Caco-2 (cell line): ENCODE measurements at regions not wholly inside any gene's neighbourhood (a gene's known extent, or its start where the extent isn't known, plus 50 kb on each side); places are given as distances from the start of the nearest gene placed in this dataset.

Experiments
- BruUV-seq: library from RNA; stranded (reverse); fragments of 400-500 nt; replicated peaks from 2 replicates; lab custom pipeline; 2021; lab: Mats Ljungman, UMichigan
- CTCF ChIA-PET: fragments of 300-600 bp; sonication (Branson Sonifier 250); formaldehyde crosslinking; loops from one replicate; lab custom pipeline; 2022; ENCODE audit warnings: antibody characterized with exemption; lab: Charles Lee
- POLR2A ChIA-PET: fragments of 300-600 bp; sonication (Branson Sonifier 250); formaldehyde crosslinking; loops from one replicate; lab custom pipeline; 2022; ENCODE audit warnings: antibody characterized with exemption; lab: Charles Lee
- DNase-seq, 2 experiments: peaks; one replicate each; pipeline versions ENCODE4 v3.0.0 to v3.0.0-alpha.2; 2020 to 2022
- H3K27me3 ChIP-seq: replicated peaks from 2 replicates; pipeline ENCODE4 v1.6.0; 2011; ENCODE audit warnings: low read length; ENCODE audit not compliant: control insufficient read depth, insufficient read depth
- H3K36me3 ChIP-seq: 2 replicates; pipeline ENCODE4 v1.5.1; 2011; ENCODE audit warnings: low read length; ENCODE audit not compliant: control insufficient read depth, insufficient read depth
- H3K4me1 ChIP-seq: fragments of 250-450 bp; sonication (Bioruptor Pico); 2 replicates; pipeline ENCODE4 v1.5.1; 2020; ENCODE audit warnings: mild to moderate bottlenecking
- H3K4me3 ChIP-seq: 2 replicates; pipeline ENCODE4 v1.5.1; 2011; ENCODE audit warnings: low read depth, mild to moderate bottlenecking, control low read depth, low read length
- H3K9me3 ChIP-seq: fragments of 250-450 bp; sonication (Bioruptor Pico); 2 replicates; pipeline ENCODE4 v1.5.1; 2020; ENCODE audit warnings: mild to moderate bottlenecking, moderate library complexity
- H3K27ac Mint-ChIP-seq: one replicate; pipeline ENCODE4 v1.8.0; 2022; ENCODE audit warnings: mixed read lengths; ENCODE audit not compliant: unreplicated experiment
- H3K27me3 Mint-ChIP-seq: one replicate; pipeline ENCODE4 v1.8.0; 2022; ENCODE audit warnings: mixed read lengths; ENCODE audit not compliant: insufficient read depth, unreplicated experiment
- H3K36me3 Mint-ChIP-seq: one replicate; pipeline ENCODE4 v1.8.0; 2022; ENCODE audit warnings: mild to moderate bottlenecking, mixed read lengths; ENCODE audit not compliant: insufficient read depth, unreplicated experiment
- H3K4me1 Mint-ChIP-seq: one replicate; pipeline ENCODE4 v1.8.0; 2022; ENCODE audit warnings: low read depth, mixed read lengths; ENCODE audit not compliant: unreplicated experiment
- H3K4me3 Mint-ChIP-seq: one replicate; pipeline ENCODE4 v1.8.0; 2022; ENCODE audit warnings: mild to moderate bottlenecking, moderate library complexity, mixed read lengths; ENCODE audit not compliant: unreplicated experiment
- H3K9me3 Mint-ChIP-seq: one replicate; pipeline ENCODE4 v1.8.0; 2022; ENCODE audit warnings: mixed read lengths; ENCODE audit not compliant: unreplicated experiment
- intact Hi-C: fragments of 100-400 bp; cut with micrococcal nuclease; formaldehyde crosslinking; loops from one replicate; pipeline ENCODE4 v1.10.0; 2022; ENCODE audit not compliant: unreplicated experiment
- TF ChIP-seq, protein P1 (sequence below), 2 experiments: fragments of 200-600 bp in 1 of 2; IDR thresholded peaks; 1 replicate in 1 of 2; 2 replicates in 1 of 2; pipeline versions ENCODE4 v1.5.1 to v1.8.0; 2011 to 2022; ENCODE audit warnings: antibody characterized with exemption in 1 of 2, control low read depth in 1 of 2, inconsistent platforms in 1 of 2, low read depth in 1 of 2, low read length in 1 of 2, mild to moderate bottlenecking in 1 of 2, moderate library complexity in 1 of 2; ENCODE audit not compliant: insufficient read depth in 1 of 2, severe bottlenecking in 1 of 2, unreplicated experiment in 1 of 2

DNA sequence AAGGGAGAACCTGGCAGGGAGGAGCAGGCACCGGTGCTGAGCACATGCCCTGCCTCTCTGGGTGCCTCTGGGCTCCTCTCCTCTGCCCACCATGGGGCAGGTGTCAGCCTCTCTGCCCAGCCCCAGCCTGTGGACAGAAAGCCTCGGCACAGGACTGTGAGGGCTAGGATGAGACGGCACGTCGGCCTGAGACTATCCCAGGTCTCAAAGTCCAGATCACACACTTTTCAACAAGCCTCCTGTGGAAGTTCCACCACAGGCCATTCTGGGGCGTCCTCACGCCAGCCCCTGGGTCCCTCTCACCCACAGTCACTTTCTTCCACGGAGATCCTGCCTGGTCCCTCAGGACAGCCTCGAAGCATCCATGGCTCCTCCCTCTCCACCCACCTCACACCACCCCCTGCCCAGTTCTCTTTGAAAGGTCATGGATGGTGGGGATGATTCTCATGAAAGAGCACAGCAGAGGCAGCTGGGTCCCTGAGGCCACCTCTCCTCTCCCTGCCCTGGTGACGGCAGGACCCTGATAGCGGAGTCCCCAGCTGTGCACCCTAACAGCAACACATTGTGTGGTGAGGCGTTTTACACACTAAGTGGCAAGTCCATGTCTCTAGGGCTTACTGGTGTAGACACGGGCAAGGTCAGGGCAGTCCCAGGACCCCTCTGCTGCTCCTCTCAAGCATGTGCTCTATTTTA, 569.4 kb upstream of the SALL3 start:
- Mint-ChIP-seq H3K27ac (no peak overlapping the region), H3K27me3 (peaks cover 7% of the 10 kb centered on the region), H3K9me3 (no peaks in the 10 kb centered on the region), H3K4me3 (no peak overlapping the region), H3K36me3 (no peaks in the 10 kb centered on the region), H3K4me1 (no peaks in the 10 kb centered on the region)
- Histone ChIP-seq H3K9me3 (no peaks in the 10 kb centered on the region), H3K4me3 (no peak overlapping the region), H3K27me3 (no peaks in the 10 kb centered on the region), H3K4me1 (no peaks in the 10 kb centered on the region), H3K36me3 (no peaks in the 10 kb centered on the region)
- TF ChIP-seq, protein P1, sequence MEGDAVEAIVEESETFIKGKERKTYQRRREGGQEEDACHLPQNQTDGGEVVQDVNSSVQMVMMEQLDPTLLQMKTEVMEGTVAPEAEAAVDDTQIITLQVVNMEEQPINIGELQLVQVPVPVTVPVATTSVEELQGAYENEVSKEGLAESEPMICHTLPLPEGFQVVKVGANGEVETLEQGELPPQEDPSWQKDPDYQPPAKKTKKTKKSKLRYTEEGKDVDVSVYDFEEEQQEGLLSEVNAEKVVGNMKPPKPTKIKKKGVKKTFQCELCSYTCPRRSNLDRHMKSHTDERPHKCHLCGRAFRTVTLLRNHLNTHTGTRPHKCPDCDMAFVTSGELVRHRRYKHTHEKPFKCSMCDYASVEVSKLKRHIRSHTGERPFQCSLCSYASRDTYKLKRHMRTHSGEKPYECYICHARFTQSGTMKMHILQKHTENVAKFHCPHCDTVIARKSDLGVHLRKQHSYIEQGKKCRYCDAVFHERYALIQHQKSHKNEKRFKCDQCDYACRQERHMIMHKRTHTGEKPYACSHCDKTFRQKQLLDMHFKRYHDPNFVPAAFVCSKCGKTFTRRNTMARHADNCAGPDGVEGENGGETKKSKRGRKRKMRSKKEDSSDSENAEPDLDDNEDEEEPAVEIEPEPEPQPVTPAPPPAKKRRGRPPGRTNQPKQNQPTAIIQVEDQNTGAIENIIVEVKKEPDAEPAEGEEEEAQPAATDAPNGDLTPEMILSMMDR (IDR thresholded peaks at IDR 0.05; ENCODE audit: insufficient read depth in 1 of 2, low read depth in 1 of 2, low read length in 1 of 2, severe bottlenecking in 1 of 2, unreplicated experiment in 1 of 2), result no peak
- no TSS peak for BruUV-seq
- DNase-seq, result no peak
- intact Hi-C loops, result no loop called here
- ChIA-PET POLR2A (no interaction called here), CTCF (no interaction called here)

DNA sequence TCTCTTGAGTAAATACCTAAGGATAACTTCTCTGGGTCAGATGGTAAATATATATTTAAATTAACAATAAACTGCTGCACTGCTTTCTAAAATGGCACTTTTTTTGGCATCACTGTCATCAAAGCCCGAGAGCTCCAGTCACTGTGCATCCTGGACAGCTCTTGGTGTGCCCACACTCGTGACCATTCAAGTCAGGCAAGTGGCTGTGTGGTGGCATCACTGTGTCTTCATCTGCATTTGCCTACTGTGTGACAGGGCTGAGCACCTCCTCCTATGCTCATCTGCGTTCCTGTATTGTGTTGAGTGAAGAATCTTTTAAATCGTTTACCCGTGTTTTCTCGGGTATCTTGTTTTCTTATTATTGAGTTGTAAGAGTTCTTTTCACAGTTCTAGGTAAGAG, 568.1 kb upstream of the SALL3 start:
- H3K4me3 Mint-ChIP-seq, result no peak overlapping the region
- H3K9me3 Mint-ChIP-seq, result no peaks in the 10 kb centered on the region
- no peak for DNase-seq
- H3K4me1 Mint-ChIP-seq, result no peaks in the 10 kb centered on the region
- no TSS peak for BruUV-seq
- Histone ChIP-seq H3K27me3 (no peaks in the 10 kb centered on the region), H3K9me3 (no peaks in the 10 kb centered on the region), H3K36me3 (no peaks in the 10 kb centered on the region), H3K4me3 (no peak overlapping the region), H3K4me1 (no peaks in the 10 kb centered on the region)
- peaks cover 6% of the 10 kb centered on the region for H3K27me3 Mint-ChIP-seq
- TF ChIP-seq, protein P1 (IDR thresholded peaks at IDR 0.05; ENCODE audit: insufficient read depth in 1 of 2, low read depth in 1 of 2, low read length in 1 of 2, severe bottlenecking in 1 of 2, unreplicated experiment in 1 of 2), result no peak
- intact Hi-C loops, result no loop called here
- CTCF ChIA-PET, result no interaction called here
- H3K27ac Mint-ChIP-seq, result no peak overlapping the region
- POLR2A ChIA-PET, result no interaction called here
- H3K36me3 Mint-ChIP-seq, result no peaks in the 10 kb centered on the region

DNA sequence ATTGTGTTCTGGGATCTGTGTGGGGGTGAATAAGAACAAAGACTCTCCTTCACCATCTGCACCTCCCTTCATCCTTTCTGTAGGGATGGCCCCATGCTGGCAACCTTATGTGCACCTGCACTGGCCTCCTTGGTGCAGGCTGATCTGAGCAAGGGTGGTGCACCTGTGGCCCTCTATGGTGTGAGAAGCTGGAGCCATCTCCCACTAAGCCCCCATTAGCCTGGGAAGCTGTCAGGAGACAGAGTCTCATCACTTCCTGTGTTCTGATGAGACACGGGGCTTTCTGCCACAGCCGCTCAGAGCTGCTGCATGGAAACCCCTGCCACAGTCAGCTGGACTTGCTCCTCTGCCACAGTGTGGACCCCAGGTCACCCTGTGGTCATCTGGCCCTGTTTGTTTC, 565.3 kb upstream of the SALL3 start:
- intact Hi-C loops, result no loop called here
- Mint-ChIP-seq H3K9me3 (no peaks in the 10 kb centered on the region), H3K27me3 (peaks cover 6% of the 10 kb centered on the region), H3K36me3 (no peaks in the 10 kb centered on the region), H3K4me1 (no peaks in the 10 kb centered on the region), H3K4me3 (no peak overlapping the region), H3K27ac (no peak overlapping the region)
- H3K36me3 ChIP-seq, result no peaks in the 10 kb centered on the region
- BruUV-seq, result no TSS peak
- TF ChIP-seq, protein P1 (IDR thresholded peaks at IDR 0.05; ENCODE audit: insufficient read depth in 1 of 2, low read depth in 1 of 2, low read length in 1 of 2, severe bottlenecking in 1 of 2, unreplicated experiment in 1 of 2), result no peak
- H3K27me3 ChIP-seq, result no peaks in the 10 kb centered on the region
- no peaks in the 10 kb centered on the region for H3K4me1 ChIP-seq
- POLR2A ChIA-PET, result no interaction called here
- no peak for DNase-seq
- CTCF ChIA-PET, result no interaction called here
- H3K4me3 ChIP-seq, result no peak overlapping the region
- H3K9me3 ChIP-seq, result no peaks in the 10 kb centered on the region
